ENCODE measurements at regions not wholly inside any gene's neighbourhood (a gene's known extent, or its start where the extent isn't known, plus 50 kb on each side); places are given as distances from the start of the nearest gene placed in this dataset.

DNA sequence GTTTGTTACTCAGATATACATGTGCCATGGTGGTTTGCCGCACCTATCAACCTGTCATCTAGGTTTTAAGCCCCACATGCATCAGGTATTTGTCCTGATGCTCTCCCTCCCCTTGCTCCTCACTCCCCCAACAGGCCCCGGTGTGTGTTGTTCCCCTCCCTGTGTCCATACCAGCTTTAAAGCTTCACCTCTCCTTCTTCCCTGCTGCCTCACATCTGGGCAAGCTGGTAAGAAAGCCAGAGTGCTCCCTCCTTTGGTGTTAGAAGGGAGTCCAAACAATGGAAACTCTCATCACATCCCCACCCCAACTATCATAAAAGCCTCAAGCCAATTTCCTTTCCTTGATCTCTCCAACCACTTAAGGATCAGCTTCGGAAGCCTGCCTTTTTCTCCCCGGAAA is 1115.6 kb upstream of the GOT2 start:
- TF ChIP-seq, protein P1, sequence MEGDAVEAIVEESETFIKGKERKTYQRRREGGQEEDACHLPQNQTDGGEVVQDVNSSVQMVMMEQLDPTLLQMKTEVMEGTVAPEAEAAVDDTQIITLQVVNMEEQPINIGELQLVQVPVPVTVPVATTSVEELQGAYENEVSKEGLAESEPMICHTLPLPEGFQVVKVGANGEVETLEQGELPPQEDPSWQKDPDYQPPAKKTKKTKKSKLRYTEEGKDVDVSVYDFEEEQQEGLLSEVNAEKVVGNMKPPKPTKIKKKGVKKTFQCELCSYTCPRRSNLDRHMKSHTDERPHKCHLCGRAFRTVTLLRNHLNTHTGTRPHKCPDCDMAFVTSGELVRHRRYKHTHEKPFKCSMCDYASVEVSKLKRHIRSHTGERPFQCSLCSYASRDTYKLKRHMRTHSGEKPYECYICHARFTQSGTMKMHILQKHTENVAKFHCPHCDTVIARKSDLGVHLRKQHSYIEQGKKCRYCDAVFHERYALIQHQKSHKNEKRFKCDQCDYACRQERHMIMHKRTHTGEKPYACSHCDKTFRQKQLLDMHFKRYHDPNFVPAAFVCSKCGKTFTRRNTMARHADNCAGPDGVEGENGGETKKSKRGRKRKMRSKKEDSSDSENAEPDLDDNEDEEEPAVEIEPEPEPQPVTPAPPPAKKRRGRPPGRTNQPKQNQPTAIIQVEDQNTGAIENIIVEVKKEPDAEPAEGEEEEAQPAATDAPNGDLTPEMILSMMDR (conservative IDR thresholded peaks at IDR 0.05): no peak
- TF ChIP-seq EZH2 (IDR thresholded peaks at IDR 0.05; ENCODE audit: low read depth): no peak

Data from PC-9 (cell line).